PC-3 (cell line): ENCODE measurements at regions not wholly inside any gene's neighbourhood (a gene's known extent, or its start where the extent isn't known, plus 50 kb on each side); places are given as distances from the start of the nearest gene placed in this dataset.

Source experiments
- ATAC-seq: fragments of 200-7000 bp; cut with Tn5 transposase; 2 replicates; pipeline ENCODE4 v1.9.1; 2020; ENCODE audit warnings: mild to moderate bottlenecking, moderate library complexity
- BruUV-seq: library from RNA; stranded (reverse); fragments of 400-500 nt; replicated peaks from 2 replicates; lab custom pipeline; 2021; lab: Mats Ljungman, UMichigan
- CTCF ChIA-PET: fragments of 300-600 bp; sonication (Branson Sonifier 250); formaldehyde crosslinking; loops from one replicate; lab custom pipeline; 2022; ENCODE audit warnings: antibody characterized with exemption; lab: Charles Lee
- POLR2A ChIA-PET: fragments of 300-600 bp; sonication (Branson Sonifier 250); formaldehyde crosslinking; loops from one replicate; lab custom pipeline; 2022; ENCODE audit warnings: antibody characterized with exemption; ENCODE audit not compliant: unreplicated experiment; lab: Charles Lee
- DNase-seq: peaks from one replicate; pipeline ENCODE4 v3.0.0-alpha.2; 2015
- H2AFZ ChIP-seq: fragments of 300-600 bp; sonication (generic); 2 replicates; pipeline ENCODE4 v1.6.0; 2016; ENCODE audit warnings: antibody characterized with exemption, low read length
- H3F3A ChIP-seq: fragments of 300-600 bp; sonication (generic); one replicate; pipeline ENCODE4 v1.6.0; 2017; ENCODE audit warnings: antibody characterized with exemption, low read length, control low read depth, mild to moderate bottlenecking; ENCODE audit not compliant: unreplicated experiment
- H3K27ac ChIP-seq: fragments of 300-600 bp; sonication (generic); 2 replicates; pipeline ENCODE4 v1.5.1; 2016; ENCODE audit warnings: mild to moderate bottlenecking, low read length
- H3K27me3 ChIP-seq: fragments of 300-600 bp; sonication (generic); 2 replicates; pipeline ENCODE4 v1.6.1; 2016; ENCODE audit warnings: low read length, mixed read lengths
- H3K36me3 ChIP-seq: fragments of 300-600 bp; sonication (generic); 2 replicates; pipeline ENCODE4 v1.6.1; 2016; ENCODE audit warnings: low read depth, mixed run types, low read length, mixed read lengths
- H3K4me1 ChIP-seq: fragments of 300-600 bp; sonication (generic); 2 replicates; pipeline ENCODE4 v1.5.1; 2016; ENCODE audit warnings: low read length; ENCODE audit not compliant: insufficient read depth
- H3K4me2 ChIP-seq: fragments of 300-600 bp; sonication (generic); 2 replicates; pipeline ENCODE4 v1.6.0; 2016; ENCODE audit warnings: low read length
- H3K4me3 ChIP-seq: fragments of 300-600 bp; sonication (generic); 2 replicates; pipeline ENCODE4 v1.5.1; 2016; ENCODE audit warnings: mild to moderate bottlenecking, low read length, mixed read lengths
- H3K79me2 ChIP-seq: fragments of 300-600 bp; sonication (generic); 2 replicates; pipeline ENCODE4 v1.6.1; 2017; ENCODE audit warnings: low read length, mixed read lengths
- H3K9ac ChIP-seq: fragments of 300-600 bp; sonication (generic); 2 replicates; pipeline ENCODE4 v1.6.0; 2016; ENCODE audit warnings: mild to moderate bottlenecking, low read length
- H3K9me2 ChIP-seq: fragments of 300-600 bp; sonication (generic); replicated peaks from 2 replicates; pipeline ENCODE4 v1.6.1; 2016; ENCODE audit warnings: mixed run types, low read length, mixed read lengths
- H3K9me3 ChIP-seq: fragments of 300-600 bp; sonication (generic); 2 replicates; pipeline ENCODE4 v1.6.1; 2016; ENCODE audit warnings: low read length, mixed read lengths
- H4K20me1 ChIP-seq: fragments of 300-600 bp; sonication (generic); 2 replicates; pipeline ENCODE4 v1.6.1; 2016; ENCODE audit warnings: low read length, mixed read lengths
- EZH2 ChIP-seq: fragments of 300-600 bp; sonication (generic); IDR thresholded peaks from one replicate; pipeline ENCODE4 v1.6.1; 2017; ENCODE audit warnings: antibody characterized with exemption, mild to moderate bottlenecking, low read length; ENCODE audit not compliant: unreplicated experiment
- EZH2phosphoT487 ChIP-seq: fragments of 300-600 bp; sonication (generic); IDR thresholded peaks from 2 replicates; pipeline ENCODE4 v1.6.1; 2018; ENCODE audit warnings: mild to moderate bottlenecking, antibody characterized with exemption, low read length, borderline replicate concordance
- intact Hi-C: fragments of 100-400 bp; cut with micrococcal nuclease; formaldehyde crosslinking; loops from 2 replicates; pipeline ENCODE4 v1.9.0; 2023
- TF ChIP-seq, protein P1 (sequence below): fragments of 300-600 bp; sonication (generic); conservative IDR thresholded peaks from 2 replicates; pipeline ENCODE4 v1.5.1; 2017; ENCODE audit warnings: antibody characterized with exemption, low read depth, mild to moderate bottlenecking, low read length

DNA sequence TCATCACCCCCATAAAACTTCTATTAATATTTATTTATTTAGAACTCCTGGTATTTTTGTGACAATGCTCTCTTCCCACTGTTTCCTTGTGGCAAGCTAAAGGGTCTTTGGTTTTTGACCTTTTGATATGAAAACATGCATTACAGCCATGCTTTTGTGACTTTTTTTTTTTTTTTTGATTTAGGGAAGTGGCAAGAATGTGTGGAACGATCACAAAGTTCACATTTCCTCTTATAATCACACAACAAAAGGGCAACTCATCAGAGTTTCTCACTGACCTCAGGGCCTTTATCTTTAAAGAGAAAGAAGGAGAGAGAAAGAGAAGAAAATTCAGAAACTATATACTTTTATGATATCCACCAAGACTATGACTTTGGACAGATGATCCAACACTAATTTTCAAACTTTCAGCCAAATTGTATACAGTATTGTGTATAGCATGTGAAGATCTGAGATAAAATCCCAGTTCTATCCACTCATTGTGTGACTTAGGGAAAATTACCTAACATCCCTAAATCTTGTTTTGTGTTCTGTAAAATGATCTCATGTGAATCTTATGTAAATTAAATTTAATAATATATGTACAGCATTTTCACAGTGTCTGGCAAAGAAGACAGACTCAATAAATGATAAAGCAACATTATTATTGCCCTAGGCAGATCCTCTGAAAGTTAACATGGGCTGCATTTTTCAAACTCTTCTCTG is 106.8 kb upstream of the MARCKS start:
- intact Hi-C loops, result no loop called here
- DNase-seq, result no peak
- Histone ChIP-seq H3K4me3 (no peak overlapping the region), H3K36me3 (no peaks in the 10 kb centered on the region), H3K4me1 (no peaks in the 10 kb centered on the region), H3F3A (no peaks in the 10 kb centered on the region), H3K27ac (no peak overlapping the region), H3K27me3 (no peaks in the 10 kb centered on the region), H3K9ac (no peak overlapping the region), H4K20me1 (no peaks in the 10 kb centered on the region), H2AFZ (no peak overlapping the region), H3K9me2 (no peaks in the 10 kb centered on the region), H3K79me2 (no peaks in the 10 kb centered on the region), H3K9me3 (no peaks in the 10 kb centered on the region), H3K4me2 (no peak overlapping the region)
- BruUV-seq, result no TSS peak
- ChIA-PET CTCF (no interaction called here), POLR2A (no interaction called here)
- TF ChIP-seq EZH2phosphoT487, result no peak
- TF ChIP-seq, protein P1, sequence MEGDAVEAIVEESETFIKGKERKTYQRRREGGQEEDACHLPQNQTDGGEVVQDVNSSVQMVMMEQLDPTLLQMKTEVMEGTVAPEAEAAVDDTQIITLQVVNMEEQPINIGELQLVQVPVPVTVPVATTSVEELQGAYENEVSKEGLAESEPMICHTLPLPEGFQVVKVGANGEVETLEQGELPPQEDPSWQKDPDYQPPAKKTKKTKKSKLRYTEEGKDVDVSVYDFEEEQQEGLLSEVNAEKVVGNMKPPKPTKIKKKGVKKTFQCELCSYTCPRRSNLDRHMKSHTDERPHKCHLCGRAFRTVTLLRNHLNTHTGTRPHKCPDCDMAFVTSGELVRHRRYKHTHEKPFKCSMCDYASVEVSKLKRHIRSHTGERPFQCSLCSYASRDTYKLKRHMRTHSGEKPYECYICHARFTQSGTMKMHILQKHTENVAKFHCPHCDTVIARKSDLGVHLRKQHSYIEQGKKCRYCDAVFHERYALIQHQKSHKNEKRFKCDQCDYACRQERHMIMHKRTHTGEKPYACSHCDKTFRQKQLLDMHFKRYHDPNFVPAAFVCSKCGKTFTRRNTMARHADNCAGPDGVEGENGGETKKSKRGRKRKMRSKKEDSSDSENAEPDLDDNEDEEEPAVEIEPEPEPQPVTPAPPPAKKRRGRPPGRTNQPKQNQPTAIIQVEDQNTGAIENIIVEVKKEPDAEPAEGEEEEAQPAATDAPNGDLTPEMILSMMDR, result no peak
- TF ChIP-seq EZH2, result no peak
- ATAC-seq, result no peak

DNA sequence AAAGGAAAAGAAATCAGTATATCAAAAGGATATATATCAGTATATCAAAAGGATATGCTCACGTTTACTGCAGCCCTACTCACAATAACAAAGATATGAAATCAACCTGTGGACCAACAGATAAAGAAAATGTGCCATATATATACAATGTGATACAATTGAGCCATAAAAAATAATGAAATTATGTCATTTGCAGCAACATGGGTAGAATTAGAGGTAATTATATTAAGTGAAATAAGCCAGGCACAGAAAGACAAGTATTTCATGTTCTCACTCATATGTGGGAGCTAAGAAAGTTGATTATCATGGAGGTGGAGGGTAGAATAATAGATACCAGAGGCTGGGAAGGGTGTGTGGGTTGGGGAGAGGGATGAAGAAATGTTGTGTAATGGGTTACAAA is 102.9 kb upstream of the MARCKS start:
- intact Hi-C loops, result no loop called here
- TF ChIP-seq, protein P1, result no peak
- TF ChIP-seq EZH2phosphoT487 (no peak), EZH2 (no peak)
- Histone ChIP-seq H3K27me3 (no peaks in the 10 kb centered on the region), H3K4me3 (no peak overlapping the region), H3K4me2 (no peak overlapping the region), H3K9me3 (no peaks in the 10 kb centered on the region), H3K9me2 (no peaks in the 10 kb centered on the region), H3K27ac (no peak overlapping the region), H2AFZ (no peak overlapping the region), H3K4me1 (peaks cover 4% of the 10 kb centered on the region; the same call in 1 of the 2 replicates), H4K20me1 (no peaks in the 10 kb centered on the region), H3K9ac (no peak overlapping the region), H3K36me3 (no peaks in the 10 kb centered on the region), H3K79me2 (no peaks in the 10 kb centered on the region), H3F3A (no peaks in the 10 kb centered on the region)
- CTCF ChIA-PET, result no interaction called here
- DNase-seq, result no peak
- POLR2A ChIA-PET, result no interaction called here
- ATAC-seq, result no peak
- no TSS peak for BruUV-seq
